Tibial nerve (tissue), 4 donors: ENCODE measurements at regions not wholly inside any gene's neighbourhood (a gene's known extent, or its start where the extent isn't known, plus 50 kb on each side); places are given as distances from the start of the nearest gene placed in this dataset.

ENCODE experiments used
- CTCF ChIP-seq, 5 experiments: fragments of 200-600 bp in 3 of 5; fragments of 450-650 bp in 2 of 5; sonication (generic) in 3 of 5; IDR thresholded peaks; one replicate each; pipeline ENCODE4 v1.5.1; 2016 to 2019; ENCODE audit warnings: antibody characterized with exemption in 5 of 5, mild to moderate bottlenecking in 3 of 5, moderate library complexity in 2 of 5
- EP300 ChIP-seq, 2 donors: sonication (generic); formaldehyde crosslinking; IDR thresholded peaks; one replicate each; pipeline ENCODE4 v1.6.1; 2017; ENCODE audit warnings: antibody characterized with exemption in 2 of 2, mild to moderate bottlenecking in 1 of 2
- POLR2A ChIP-seq, 2 donors: fragments of 450-650 bp; IDR thresholded peaks; one replicate each; pipeline ENCODE4 v1.6.1; 2017; ENCODE audit warnings: antibody characterized with exemption in 2 of 2, mild to moderate bottlenecking in 2 of 2, moderate library complexity in 2 of 2

- no peak for TF ChIP-seq CTCF (IDR thresholded peaks at IDR 0.05)
- no peak for TF ChIP-seq POLR2A (IDR thresholded peaks at IDR 0.05)
- no peak for TF ChIP-seq EP300 (IDR thresholded peaks at IDR 0.05)
Measured at GRCh38 chr16:64250866-64251265, 871.0 kb downstream of the CDH11 start.
